Astrocyte (in vitro differentiated cells and primary cell): ENCODE measurements at regions not wholly inside any gene's neighbourhood (a gene's known extent, or its start where the extent isn't known, plus 50 kb on each side); places are given as distances from the start of the nearest gene placed in this dataset.

Source experiments
- DNase-seq: peaks from one replicate; pipeline ENCODE4 v3.0.0-alpha.2; 2010; ENCODE audit warnings: low read depth
- FAIRE-seq: peaks from 2 replicates; lab custom pipeline; 2011; peaks lifted over from hg19 to GRCh38; lab: Jason Lieb, UNC
- H2AFZ ChIP-seq: 2 replicates; pipeline ENCODE4 v1.6.0; 2012; ENCODE audit warnings: low read depth, low read length, inconsistent platforms
- H3K27ac ChIP-seq: 2 replicates; pipeline ENCODE4 v1.5.1; 2011; ENCODE audit warnings: low read depth, low read length, inconsistent platforms
- H3K27me3 ChIP-seq: 2 replicates; pipeline ENCODE4 v1.6.0; 2011; ENCODE audit warnings: low read length, inconsistent platforms; ENCODE audit not compliant: insufficient read depth
- H3K36me3 ChIP-seq: 2 replicates; pipeline ENCODE4 v1.5.1; 2011; ENCODE audit warnings: low read length, inconsistent platforms; ENCODE audit not compliant: insufficient read depth
- H3K4me1 ChIP-seq: 2 replicates; pipeline ENCODE4 v1.5.1; 2011; ENCODE audit warnings: low read length, inconsistent platforms; ENCODE audit not compliant: insufficient read depth
- H3K4me2 ChIP-seq: 2 replicates; pipeline ENCODE4 v1.6.0; 2012; ENCODE audit warnings: low read length, inconsistent platforms
- H3K4me3 ChIP-seq: 2 replicates; pipeline ENCODE4 v1.5.1; 2011; ENCODE audit warnings: low read depth, mild to moderate bottlenecking, low read length, inconsistent platforms; ENCODE audit not compliant: insufficient read depth
- H3K79me2 ChIP-seq: 2 replicates; pipeline ENCODE4 v1.6.0; 2012; ENCODE audit warnings: mild to moderate bottlenecking, low read length, inconsistent platforms; ENCODE audit not compliant: insufficient read depth
- H3K9ac ChIP-seq: 2 replicates; pipeline ENCODE4 v1.6.0; 2012; ENCODE audit warnings: mild to moderate bottlenecking, low read length, inconsistent platforms
- H3K9me3 ChIP-seq: 2 replicates; pipeline ENCODE4 v1.5.1; 2012; ENCODE audit warnings: low read depth, mild to moderate bottlenecking, low read length, inconsistent platforms; ENCODE audit not compliant: insufficient read depth
- H4K20me1 ChIP-seq: 2 replicates; pipeline ENCODE4 v1.6.0; 2012; ENCODE audit warnings: low read length, inconsistent platforms; ENCODE audit not compliant: insufficient read depth
- H3K27ac Mint-ChIP-seq: one replicate; pipeline ENCODE4 v1.8.0; 2021; ENCODE audit warnings: mild to moderate bottlenecking, mixed read lengths; ENCODE audit not compliant: unreplicated experiment
- H3K27me3 Mint-ChIP-seq: one replicate; pipeline ENCODE4 v1.8.0; 2021; ENCODE audit warnings: low read depth, mixed read lengths; ENCODE audit not compliant: unreplicated experiment
- H3K36me3 Mint-ChIP-seq: one replicate; pipeline ENCODE4 v1.8.0; 2021; ENCODE audit warnings: low read depth, mixed read lengths; ENCODE audit not compliant: unreplicated experiment
- H3K4me1 Mint-ChIP-seq: one replicate; pipeline ENCODE4 v1.8.0; 2021; ENCODE audit warnings: low read depth, mixed read lengths; ENCODE audit not compliant: unreplicated experiment
- H3K4me3 Mint-ChIP-seq: one replicate; pipeline ENCODE4 v1.8.0; 2021; ENCODE audit warnings: mild to moderate bottlenecking, moderate library complexity, mixed read lengths; ENCODE audit not compliant: unreplicated experiment
- H3K9me3 Mint-ChIP-seq: one replicate; pipeline ENCODE4 v1.8.0; 2021; ENCODE audit warnings: mild to moderate bottlenecking, mixed read lengths; ENCODE audit not compliant: unreplicated experiment
- CTCF ChIP-seq: IDR thresholded peaks from 2 replicates; pipeline ENCODE4 v1.5.1; 2011; ENCODE audit warnings: low read depth, mild to moderate bottlenecking, inconsistent platforms, low read length, moderate library complexity; ENCODE audit not compliant: insufficient read depth
- EZH2 ChIP-seq: IDR thresholded peaks from 2 replicates; pipeline ENCODE4 v1.6.1; 2012; ENCODE audit warnings: mild to moderate bottlenecking, low read length, inconsistent platforms; ENCODE audit not compliant: insufficient read depth

DNA sequence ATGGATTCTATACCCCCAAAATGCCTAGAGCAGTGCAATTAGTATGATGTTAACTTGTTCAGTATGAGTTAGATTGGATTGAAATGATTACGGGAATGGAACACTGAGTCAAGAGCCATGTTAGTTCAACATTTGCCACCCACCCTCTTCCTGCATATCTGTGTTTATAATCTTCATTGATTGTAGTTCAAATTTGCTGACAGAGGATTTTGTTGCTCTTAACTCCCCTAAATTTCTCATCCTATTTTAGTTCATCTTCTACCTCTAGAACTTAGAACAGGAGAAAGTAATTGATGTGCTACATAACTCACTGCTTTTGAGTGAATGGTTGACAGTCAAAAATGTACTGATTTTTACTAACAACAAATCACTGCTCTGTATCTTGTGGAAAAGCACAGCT lies 673.5 kb upstream of the NRXN1 start:
- Histone ChIP-seq H3K27me3 (no peaks in the 10 kb centered on the region), H3K27ac (no peak overlapping the region), H3K9ac (no peak overlapping the region), H4K20me1 (no peaks in the 10 kb centered on the region), H2AFZ (no peak overlapping the region), H3K4me1 (no peaks in the 10 kb centered on the region), H3K79me2 (no peaks in the 10 kb centered on the region), H3K4me3 (no peak overlapping the region), H3K36me3 (no peaks in the 10 kb centered on the region), H3K9me3 (no peaks in the 10 kb centered on the region), H3K4me2 (no peak overlapping the region)
- no peak for FAIRE-seq
- no peaks in the 10 kb centered on the region for H3K36me3 Mint-ChIP-seq
- H3K9me3 Mint-ChIP-seq = no peaks in the 10 kb centered on the region
- no peak overlapping the region for H3K4me3 Mint-ChIP-seq
- DNase-seq = no peak
- H3K27me3 Mint-ChIP-seq = no peaks in the 10 kb centered on the region
- H3K4me1 Mint-ChIP-seq = no peaks in the 10 kb centered on the region
- H3K27ac Mint-ChIP-seq = no peak overlapping the region
- TF ChIP-seq CTCF = no peak
- TF ChIP-seq EZH2 = no peak

- no peaks in the 10 kb centered on the region for H3K27me3 Mint-ChIP-seq
- Histone ChIP-seq H3K79me2 (no peaks in the 10 kb centered on the region), H4K20me1 (no peaks in the 10 kb centered on the region), H2AFZ (no peak overlapping the region), H3K9ac (no peak overlapping the region), H3K27me3 (no peaks in the 10 kb centered on the region), H3K4me1 (no peaks in the 10 kb centered on the region), H3K9me3 (no peaks in the 10 kb centered on the region), H3K4me2 (no peak overlapping the region), H3K27ac (no peak overlapping the region), H3K4me3 (no peak overlapping the region), H3K36me3 (no peaks in the 10 kb centered on the region)
- no peaks in the 10 kb centered on the region for H3K36me3 Mint-ChIP-seq
- H3K27ac Mint-ChIP-seq = no peak overlapping the region
- TF ChIP-seq CTCF (no peak), EZH2 (no peak)
- FAIRE-seq = no peak
- DNase-seq = no peak
- no peak overlapping the region for H3K4me3 Mint-ChIP-seq
- no peaks in the 10 kb centered on the region for H3K9me3 Mint-ChIP-seq
- no peaks in the 10 kb centered on the region for H3K4me1 Mint-ChIP-seq
These were observed 666.1 kb upstream of the NRXN1 start for GRCh38 chr2:51698021-51698420.

- DNase-seq (no peak), FAIRE-seq (no peak)
- no peaks in the 10 kb centered on the region for H3K9me3 Mint-ChIP-seq
- no peaks in the 10 kb centered on the region for H3K36me3 ChIP-seq
- no peaks in the 10 kb centered on the region for H3K36me3 Mint-ChIP-seq
- no peak overlapping the region for H3K4me3 Mint-ChIP-seq
- no peaks in the 10 kb centered on the region for H4K20me1 ChIP-seq
- no peaks in the 10 kb centered on the region for H3K79me2 ChIP-seq
- no peak overlapping the region for H3K27ac Mint-ChIP-seq
- no peak overlapping the region for H2AFZ ChIP-seq
- no peaks in the 10 kb centered on the region for H3K27me3 ChIP-seq
- TF ChIP-seq CTCF = no peak
- no peak for TF ChIP-seq EZH2
- H3K9me3 ChIP-seq = no peaks in the 10 kb centered on the region
- H3K4me2 ChIP-seq = no peak overlapping the region
- no peaks in the 10 kb centered on the region for H3K4me1 ChIP-seq
- no peaks in the 10 kb centered on the region for H3K4me1 Mint-ChIP-seq
- no peaks in the 10 kb centered on the region for H3K27me3 Mint-ChIP-seq
- no peak overlapping the region for H3K9ac ChIP-seq
- no peak overlapping the region for H3K4me3 ChIP-seq
- H3K27ac ChIP-seq = no peak overlapping the region
These were observed 665.2 kb upstream of the NRXN1 start for GRCh38 chr2:51697095-51697494.
